ENCODE measurements at regions not wholly inside any gene's neighbourhood (a gene's known extent, or its start where the extent isn't known, plus 50 kb on each side); places are given as distances from the start of the nearest gene placed in this dataset.

- Histone ChIP-seq H4K8ac (replicated peaks; ENCODE audit: insufficient read length, low read depth, low read length) (no peak overlapping the region), H2AFZ (ENCODE audit: low read length) (no peak overlapping the region), H2BK20ac (ENCODE audit: low read depth, low read length, poor library complexity, severe bottlenecking) (no peak overlapping the region), H3K23ac (ENCODE audit: insufficient read length, low read depth, low read length) (no peak overlapping the region), H3K4ac (ENCODE audit: low read depth, low read length) (no peak overlapping the region), H3K4me2 (ENCODE audit: insufficient read depth, insufficient read length, low read length) (no peak overlapping the region), H3K27me3 (ENCODE audit: insufficient read depth, low read length) (no peaks in the 10 kb centered on the region), H3K9me3 (ENCODE audit: control insufficient read depth, low read depth, low read length) (no peaks in the 10 kb centered on the region), H2BK5ac (ENCODE audit: insufficient read length, low read length) (no peak overlapping the region), H3K18ac (ENCODE audit: insufficient read length, low read depth, low read length) (no peak overlapping the region), H3T11ph (ENCODE audit: low read length) (no peak overlapping the region), H3K4me1 (ENCODE audit: insufficient read depth, low read length) (no peaks in the 10 kb centered on the region; the same call in 1 of the 2 replicates), H3K79me1 (ENCODE audit: insufficient read depth, low read depth, low read length, poor library complexity, severe bottlenecking) (no peaks in the 10 kb centered on the region), H3K56ac (ENCODE audit: insufficient read length, low read depth, low read length) (no peak overlapping the region), H2BK12ac (ENCODE audit: insufficient read length, low read depth, low read length) (no peak overlapping the region), H3K9ac (ENCODE audit: extremely low read depth, insufficient read length, low read length) (no peak overlapping the region), H2BK15ac (ENCODE audit: low read depth, low read length) (no peak overlapping the region), H2AK5ac (ENCODE audit: insufficient read length, low read length) (no peak overlapping the region), H3K23me2 (ENCODE audit: insufficient read length, low read depth, low read length, poor library complexity, severe bottlenecking) (no peaks in the 10 kb centered on the region), H4K91ac (ENCODE audit: insufficient read length, low read depth, low read length) (no peak overlapping the region), H3K27ac (ENCODE audit: insufficient read length, low read depth, low read length) (no peak overlapping the region), H4K5ac (ENCODE audit: insufficient read length, low read depth, low read length) (no peak overlapping the region), H2BK120ac (ENCODE audit: low read depth, low read length, poor library complexity, severe bottlenecking) (no peak overlapping the region), H3K14ac (ENCODE audit: insufficient read depth, low read length) (no peak overlapping the region), H3K79me2 (ENCODE audit: insufficient read depth, low read length) (no peaks in the 10 kb centered on the region), H4K20me1 (ENCODE audit: control insufficient read depth, insufficient read depth, insufficient read length) (no peaks in the 10 kb centered on the region)
- no peak for DNase-seq
- 0 out of 7 replicates have a peak, but pooled peaks cover 0 to 3% (median 0%) of the 10 kb centered on the region in 3 experiments for H3K36me3 Mint-ChIP-seq (ENCODE audit: insufficient read depth in 1 of 3, low read depth in 3 of 3)
- WGBS (ENCODE audit: extremely low coverage, insufficient read length, low lambda C conversion rate), result no CpG with 5 or more reads among the region's 1 CpG
- no peaks in the 10 kb centered on the region for H3K27me3 Mint-ChIP-seq (ENCODE audit: low read depth)
- no peak overlapping the region for H3K4me3 Mint-ChIP-seq
- H3K4me1 Mint-ChIP-seq, result peaks cover 30 to 32% of the 10 kb centered on the region in 2 experiments
- TF ChIP-seq, protein P1, sequence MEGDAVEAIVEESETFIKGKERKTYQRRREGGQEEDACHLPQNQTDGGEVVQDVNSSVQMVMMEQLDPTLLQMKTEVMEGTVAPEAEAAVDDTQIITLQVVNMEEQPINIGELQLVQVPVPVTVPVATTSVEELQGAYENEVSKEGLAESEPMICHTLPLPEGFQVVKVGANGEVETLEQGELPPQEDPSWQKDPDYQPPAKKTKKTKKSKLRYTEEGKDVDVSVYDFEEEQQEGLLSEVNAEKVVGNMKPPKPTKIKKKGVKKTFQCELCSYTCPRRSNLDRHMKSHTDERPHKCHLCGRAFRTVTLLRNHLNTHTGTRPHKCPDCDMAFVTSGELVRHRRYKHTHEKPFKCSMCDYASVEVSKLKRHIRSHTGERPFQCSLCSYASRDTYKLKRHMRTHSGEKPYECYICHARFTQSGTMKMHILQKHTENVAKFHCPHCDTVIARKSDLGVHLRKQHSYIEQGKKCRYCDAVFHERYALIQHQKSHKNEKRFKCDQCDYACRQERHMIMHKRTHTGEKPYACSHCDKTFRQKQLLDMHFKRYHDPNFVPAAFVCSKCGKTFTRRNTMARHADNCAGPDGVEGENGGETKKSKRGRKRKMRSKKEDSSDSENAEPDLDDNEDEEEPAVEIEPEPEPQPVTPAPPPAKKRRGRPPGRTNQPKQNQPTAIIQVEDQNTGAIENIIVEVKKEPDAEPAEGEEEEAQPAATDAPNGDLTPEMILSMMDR (conservative IDR thresholded peaks at IDR 0.05), result no peak
- H3K9me3 Mint-ChIP-seq, result no peaks in the 10 kb centered on the region; a peak in 1 of 5 replicates
- H3K27ac Mint-ChIP-seq, result no peak overlapping the region
Observed at GRCh38 chr2:142722086-142722485, 155.4 kb upstream of the KYNU start.

Data from H9 (cell line).